H1 (cell line): ENCODE measurements at regions not wholly inside any gene's neighbourhood (a gene's known extent, or its start where the extent isn't known, plus 50 kb on each side); places are given as distances from the start of the nearest gene placed in this dataset.

Experiments
- CTCF ChIA-PET: fragments of 300-600 bp; sonication (Branson Sonifier 250); formaldehyde crosslinking; loops from one replicate; lab custom pipeline; 2021; ENCODE audit not compliant: partially characterized antibody; lab: Charles Lee
- POLR2A ChIA-PET: fragments of 300-600 bp; sonication (Branson Sonifier 250); formaldehyde crosslinking; loops from one replicate; lab custom pipeline; 2021; ENCODE audit warnings: inconsistent platforms; ENCODE audit not compliant: partially characterized antibody; lab: Charles Lee
- DNase-seq, 2 experiments: peaks; one replicate each; pipeline versions ENCODE4 v3.0.0 to v3.0.0-alpha.2; 2010 to 2022; ENCODE audit warnings: low spot score in 2 of 2, low read depth in 1 of 2, mixed read lengths in 1 of 2
- FAIRE-seq: peaks from 2 replicates; lab custom pipeline; 2011; peaks lifted over from hg19 to GRCh38; lab: Jason Lieb, UNC
- H2AFZ ChIP-seq: 2 replicates; pipeline ENCODE4 v1.8.1; 2012; ENCODE audit warnings: low read length, inconsistent platforms
- H2AK5ac ChIP-seq: 2 replicates; pipeline ENCODE4 v1.6.1; 2013; ENCODE audit warnings: low read depth, low read length
- H2BK120ac ChIP-seq: replicated peaks from 2 replicates; pipeline ENCODE3; 2013; ENCODE audit warnings: low read depth, low read length, inconsistent platforms
- H2BK12ac ChIP-seq: 2 replicates; pipeline ENCODE4 v1.6.1; 2013; ENCODE audit warnings: low read depth, low read length
- H2BK15ac ChIP-seq: 2 replicates; pipeline ENCODE4 v1.6.1; 2013; ENCODE audit warnings: low read length
- H2BK20ac ChIP-seq: 2 replicates; pipeline ENCODE4 v1.6.1; 2013; ENCODE audit warnings: low read length
- H2BK5ac ChIP-seq: 2 replicates; pipeline ENCODE4 v1.6.1; 2013; ENCODE audit warnings: low read depth, low read length
- H3K14ac ChIP-seq: 2 replicates; pipeline ENCODE4 v1.6.1; 2013; ENCODE audit warnings: inconsistent platforms; ENCODE audit not compliant: insufficient read length
- H3K18ac ChIP-seq: 2 replicates; pipeline ENCODE4 v1.6.1; 2013; ENCODE audit warnings: low read length; ENCODE audit errors: extremely low read depth
- H3K23ac ChIP-seq: 2 replicates; pipeline ENCODE4 v1.6.1; 2013; ENCODE audit warnings: inconsistent platforms; ENCODE audit not compliant: insufficient read length
- H3K23me2 ChIP-seq: 2 replicates; pipeline ENCODE4 v1.6.1; 2013; ENCODE audit warnings: low read depth, low read length
- H3K27ac ChIP-seq: 2 replicates; pipeline ENCODE4 v1.6.1; 2011; ENCODE audit warnings: low read depth, low read length, inconsistent platforms
- H3K27me3 ChIP-seq, 4 experiments: replicated peaks in 1 of 4; 1 replicate in 1 of 4; 2 replicates in 3 of 4; pipeline versions ENCODE4 v1.6.1 to v1.8.1; 2011 to 2013; ENCODE audit warnings: low read length in 3 of 4, mild to moderate bottlenecking in 3 of 4, inconsistent platforms in 2 of 4, mixed read lengths in 2 of 4, moderate library complexity in 1 of 4; ENCODE audit not compliant: control insufficient read depth in 3 of 4, insufficient read depth in 3 of 4; ENCODE audit errors: extremely low read depth in 1 of 4
- H3K36me3 ChIP-seq, 4 experiments: 2 replicates each; pipeline versions ENCODE4 v1.6.1 to v1.8.1; 2011 to 2013; ENCODE audit warnings: mild to moderate bottlenecking in 4 of 4, low read length in 3 of 4, moderate library complexity in 2 of 4, control low read depth in 1 of 4, inconsistent platforms in 1 of 4; ENCODE audit not compliant: insufficient read depth in 4 of 4, control insufficient read depth in 2 of 4
- H3K4ac ChIP-seq: replicated peaks from 2 replicates; pipeline ENCODE3; 2013; ENCODE audit warnings: low read length, low read depth, mixed read lengths, inconsistent platforms; ENCODE audit not compliant: insufficient read length
- H3K4me1 ChIP-seq, 4 experiments: replicated peaks in 1 of 4; 1 replicate in 1 of 4; 2 replicates in 3 of 4; pipeline versions ENCODE4 v1.6.1 to v1.8.1; 2011 to 2013; ENCODE audit warnings: low read length in 3 of 4, inconsistent platforms in 2 of 4, mixed read lengths in 1 of 4; ENCODE audit not compliant: insufficient read depth in 4 of 4, control insufficient read depth in 3 of 4
- H3K4me2 ChIP-seq, 2 experiments: 2 replicates each; pipeline versions ENCODE4 v1.6.1 to v1.8.1; 2011 to 2013; ENCODE audit warnings: low read depth in 2 of 2, low read length in 2 of 2, control low read depth in 1 of 2, inconsistent platforms in 1 of 2, mild to moderate bottlenecking in 1 of 2; ENCODE audit not compliant: insufficient read depth in 1 of 2
- H3K4me3 ChIP-seq, 4 experiments: fragments of 200-600, 300-600 bp in 1 of 4; sonication (generic), shearing (Covaris generic), sonication (Bioruptor Twin) in 1 of 4; 2 replicates each; pipeline versions ENCODE4 v1.5.1 to v1.8.1; 2011 to 2016; ENCODE audit warnings: low read length in 4 of 4, low read depth in 3 of 4, control low read depth in 2 of 4, inconsistent platforms in 2 of 4, mild to moderate bottlenecking in 2 of 4, mixed read lengths in 1 of 4, moderate library complexity in 1 of 4; ENCODE audit not compliant: insufficient read depth in 2 of 4; ENCODE audit errors: extremely low read depth in 1 of 4
- H3K56ac ChIP-seq: replicated peaks from 2 replicates; pipeline ENCODE3; 2013; ENCODE audit warnings: low read depth, mild to moderate bottlenecking, mixed read lengths, low read length, inconsistent platforms; ENCODE audit not compliant: insufficient read length
- H3K79me1 ChIP-seq: 2 replicates; pipeline ENCODE4 v1.6.1; 2013; ENCODE audit warnings: low read depth, low read length, control low read depth
- H3K79me2 ChIP-seq, 2 experiments: 2 replicates each; pipeline versions ENCODE4 v1.6.1 to v1.8.1; 2012 to 2013; ENCODE audit warnings: low read length in 2 of 2, mild to moderate bottlenecking in 2 of 2, inconsistent platforms in 1 of 2; ENCODE audit not compliant: insufficient read depth in 2 of 2, control insufficient read depth in 1 of 2
- H3K9ac ChIP-seq, 4 experiments: replicated peaks in 1 of 4; 1 replicate in 1 of 4; 2 replicates in 3 of 4; pipeline versions ENCODE4 v1.6.1 to v1.8.1; 2011 to 2013; ENCODE audit warnings: low read depth in 3 of 4, low read length in 3 of 4, control low read depth in 2 of 4, mild to moderate bottlenecking in 2 of 4, moderate library complexity in 2 of 4, inconsistent platforms in 1 of 4; ENCODE audit errors: extremely low read depth in 1 of 4
- H3K9me3 ChIP-seq, 2 experiments: 2 replicates each; pipeline versions ENCODE4 v1.6.1 to v1.8.1; 2012 to 2013; ENCODE audit warnings: mild to moderate bottlenecking in 2 of 2, moderate library complexity in 2 of 2, control low read depth in 1 of 2, inconsistent platforms in 1 of 2, low read depth in 1 of 2, low read length in 1 of 2, mixed read lengths in 1 of 2; ENCODE audit not compliant: insufficient read depth in 2 of 2
- H4K20me1 ChIP-seq, 2 experiments: replicated peaks in 1 of 2; 2 replicates each; pipeline versions ENCODE3 to v1.8.1; 2011 to 2013; ENCODE audit warnings: inconsistent platforms in 2 of 2, low read length in 2 of 2, mild to moderate bottlenecking in 1 of 2; ENCODE audit not compliant: insufficient read depth in 2 of 2, control insufficient read depth in 1 of 2
- H4K5ac ChIP-seq: 2 replicates; pipeline ENCODE4 v1.6.1; 2013; ENCODE audit warnings: low read length, low read depth, mixed read lengths, inconsistent platforms; ENCODE audit not compliant: insufficient read length
- H4K8ac ChIP-seq: 2 replicates; pipeline ENCODE4 v1.8.0; 2013; ENCODE audit warnings: mild to moderate bottlenecking, moderate library complexity, low read length, inconsistent platforms; ENCODE audit not compliant: insufficient read depth; ENCODE audit errors: extremely low read depth
- H4K91ac ChIP-seq: replicated peaks from 2 replicates; pipeline ENCODE3; 2013; ENCODE audit warnings: low read length, mixed read lengths, inconsistent platforms; ENCODE audit not compliant: insufficient read length
- BCL11A ChIP-seq, 2 experiments: IDR thresholded peaks; one replicate each; pipeline ENCODE4 v1.6.1; 2011; ENCODE audit warnings: low read depth in 2 of 2, low read length in 2 of 2, mild to moderate bottlenecking in 2 of 2
- BRCA1 ChIP-seq: IDR thresholded peaks from 2 replicates; pipeline ENCODE4 v1.6.1; 2012; ENCODE audit warnings: low read depth, low read length, improper control_type of control experiment
- CEBPB ChIP-seq: IDR thresholded peaks from 2 replicates; pipeline ENCODE4 v1.6.1; 2012; ENCODE audit warnings: low read depth, low read length
- CHD1 ChIP-seq: IDR thresholded peaks from 2 replicates; pipeline ENCODE4 v1.6.1; 2012; ENCODE audit warnings: low read depth, low read length, improper control_type of control experiment
- EZH2 ChIP-seq: fragments of 200-600 bp; sonication (generic); IDR thresholded peaks from 2 replicates; pipeline ENCODE4 v1.7.1; 2012; ENCODE audit warnings: low read depth, mild to moderate bottlenecking, moderate library complexity, low read length, inconsistent platforms; ENCODE audit not compliant: severe bottlenecking
- JUND ChIP-seq: IDR thresholded peaks from 2 replicates; pipeline ENCODE4 v1.6.1; 2011; ENCODE audit warnings: mild to moderate bottlenecking, improper control_type of control experiment, low read length
- KDM5A ChIP-seq: fragments of 200-600 bp; IDR thresholded peaks from 2 replicates; pipeline ENCODE4 v1.7.1; 2012; ENCODE audit warnings: mild to moderate bottlenecking, low read length, inconsistent platforms, mixed read lengths
- PHF8 ChIP-seq: fragments of 200-600 bp; sonication (generic); conservative IDR thresholded peaks from 2 replicates; pipeline ENCODE4 v1.7.1; 2012; ENCODE audit warnings: low read depth, mild to moderate bottlenecking, inconsistent platforms, low read length, moderate library complexity
- RAD21 ChIP-seq, 2 experiments: IDR thresholded peaks in 1 of 2; conservative IDR thresholded peaks in 1 of 2; 2 replicates each; pipeline ENCODE4 v1.6.1; 2011; ENCODE audit warnings: low read depth in 2 of 2, low read length in 2 of 2, improper control_type of control experiment in 1 of 2, inconsistent platforms in 1 of 2, mild to moderate bottlenecking in 1 of 2, moderate library complexity in 1 of 2
- RFX5 ChIP-seq: IDR thresholded peaks from 2 replicates; pipeline ENCODE4 v1.6.1; 2011; ENCODE audit warnings: low read depth, low read length, improper control_type of control experiment, borderline replicate concordance
- RXRA ChIP-seq: IDR thresholded peaks from 2 replicates; pipeline ENCODE4 v1.6.1; 2011; ENCODE audit warnings: low read depth, mild to moderate bottlenecking, low read length, moderate library complexity; ENCODE audit not compliant: insufficient read depth
- SAP30 ChIP-seq: fragments of 300-600 bp; sonication (generic); IDR thresholded peaks from 2 replicates; pipeline ENCODE4 v1.7.1; 2012; ENCODE audit warnings: low read length, moderate library complexity, mild to moderate bottlenecking, inconsistent platforms; ENCODE audit not compliant: insufficient read depth, insufficient replicate concordance
- SP2 ChIP-seq: IDR thresholded peaks from 2 replicates; pipeline ENCODE4 v1.6.1; 2012; ENCODE audit warnings: mild to moderate bottlenecking, low read length, inconsistent platforms
- YY1 ChIP-seq: IDR thresholded peaks from 2 replicates; pipeline ENCODE4 v1.6.1; 2011; ENCODE audit warnings: low read depth, mild to moderate bottlenecking, low read length
- WGBS, 2 experiments: shearing (Covaris generic) in 1 of 2; methylation state at CpG; one replicate each; pipeline versions ENCODE4 v1.1.6 to v1.1.7; 2013 to 2015; ENCODE audit warnings: low lambda C conversion rate in 2 of 2, mixed read lengths in 2 of 2, inconsistent platforms in 1 of 2, low coverage in 1 of 2, missing lambda C conversion rate in 1 of 2; ENCODE audit not compliant: insufficient replicate concordance in 2 of 2, insufficient coverage in 1 of 2, insufficient read length in 1 of 2; ENCODE audit errors: extremely low coverage in 1 of 2, missing lambda C conversion rate in 1 of 2; 5-methylcytosine and 5-hydroxymethylcytosine counted together

- H3K27me3 ChIP-seq: no peaks in the 10 kb centered on the region
- TF ChIP-seq PHF8 (no peak), BRCA1 (no peak), KDM5A (no peak), SP2 (no peak), CEBPB (no peak), RAD21 (IDR thresholded peaks at IDR 0.05 in 1 of 2, conservative IDR thresholded peaks at IDR 0.05 in 1 of 2; ENCODE audit: low read depth in 2 of 2, low read length in 2 of 2) (no peak), SAP30 (no peak), EZH2 (no peak), CHD1 (no peak), JUND (no peak), RXRA (no peak), YY1 (no peak), BCL11A (IDR thresholded peaks at IDR 0.05; ENCODE audit: low read depth in 2 of 2, low read length in 2 of 2) (no peak), RFX5 (no peak)
- H3K14ac ChIP-seq: no peak overlapping the region
- H4K20me1 ChIP-seq: no peaks in the 10 kb centered on the region
- no peak overlapping the region for H4K5ac ChIP-seq
- no peak overlapping the region for H4K8ac ChIP-seq
- H3K9me3 ChIP-seq: peaks cover 71 to 72% of the 10 kb centered on the region in 2 experiments
- no peak overlapping the region for H3K56ac ChIP-seq
- ChIA-PET POLR2A (no interaction called here), CTCF (no interaction called here)
- no peaks in the 10 kb centered on the region for H3K79me2 ChIP-seq
- FAIRE-seq: no peak
- H3K36me3 ChIP-seq: no peaks in the 10 kb centered on the region
- no peak overlapping the region for H2BK120ac ChIP-seq
- WGBS, 2 experiments: 73% methylated on average over 2 of the region's 2 CpGs; no CpG with 5 or more reads in 1 of the 2 experiments
- no peak for DNase-seq
- H3K79me1 ChIP-seq: no peaks in the 10 kb centered on the region
- H2BK12ac ChIP-seq: no peak overlapping the region
- no peak overlapping the region for H3K4me2 ChIP-seq
- no peak overlapping the region for H3K4me3 ChIP-seq
- H3K4ac ChIP-seq: no peak overlapping the region
- H3K23me2 ChIP-seq: no peaks in the 10 kb centered on the region
- no peak overlapping the region for H3K23ac ChIP-seq
- no peak overlapping the region for H3K27ac ChIP-seq
- H2BK15ac ChIP-seq: no peak overlapping the region
- H2BK5ac ChIP-seq: no peak overlapping the region
- no peak overlapping the region for H2AK5ac ChIP-seq
- H2AFZ ChIP-seq: no peak overlapping the region
- H3K9ac ChIP-seq: no peak overlapping the region
- no peak overlapping the region for H2BK20ac ChIP-seq
- no peaks in the 10 kb centered on the region for H3K4me1 ChIP-seq
- H4K91ac ChIP-seq: no peak overlapping the region
- H3K18ac ChIP-seq: no peak overlapping the region
These were observed 479.5 kb upstream of the SMARCA2 start for GRCh38 chr9:1535599-1535998.
